ENCODE measurements at regions not wholly inside any gene's neighbourhood (a gene's known extent, or its start where the extent isn't known, plus 50 kb on each side); places are given as distances from the start of the nearest gene placed in this dataset.

GRCh38 chr10:44765299-44765698 lies 145.8 kb upstream of the TMEM72 start:
- H3F3A ChIP-seq (ENCODE audit: insufficient read depth), result no peaks in the 10 kb centered on the region
- H2AFZ ChIP-seq (ENCODE audit: low read depth, low read length, severe bottlenecking), result no peak overlapping the region
- TF ChIP-seq CTCF (IDR thresholded peaks at IDR 0.05; ENCODE audit: insufficient read depth, low read length, poor library complexity, severe bottlenecking) (no peak), EZH2phosphoT487 (conservative IDR thresholded peaks at IDR 0.05; ENCODE audit: low read length) (no peak)
- H3K27me3 ChIP-seq (ENCODE audit: low read length), result no peaks in the 10 kb centered on the region
- H3K9ac ChIP-seq (ENCODE audit: low read length), result no peak overlapping the region
- no peak overlapping the region for H3K4me3 ChIP-seq (ENCODE audit: insufficient read depth, low read length, poor library complexity, severe bottlenecking)
- no peaks in the 10 kb centered on the region for H3K9me2 ChIP-seq (replicated peaks; ENCODE audit: insufficient read depth, low read length)
- H3K27ac ChIP-seq (ENCODE audit: low read depth, low read length), result no peak overlapping the region
- H3K79me2 ChIP-seq (ENCODE audit: insufficient read depth, low read length), result no peaks in the 10 kb centered on the region
- H3K9me3 ChIP-seq (ENCODE audit: insufficient read depth, low read length), result no peaks in the 10 kb centered on the region
- no peaks in the 10 kb centered on the region for H4K20me1 ChIP-seq (ENCODE audit: low read depth, low read length)
- H3K4me2 ChIP-seq (ENCODE audit: low read depth, low read length, poor library complexity, severe bottlenecking), result no peak overlapping the region
- no peaks in the 10 kb centered on the region for H3K36me3 ChIP-seq (ENCODE audit: low read length)

GRCh38 chr10:44766631-44767030 lies 144.5 kb upstream of the TMEM72 start:
- H3K9ac ChIP-seq (ENCODE audit: low read length), result no peak overlapping the region
- H3F3A ChIP-seq (ENCODE audit: insufficient read depth), result no peaks in the 10 kb centered on the region
- no peak overlapping the region for H3K4me3 ChIP-seq (ENCODE audit: insufficient read depth, low read length, poor library complexity, severe bottlenecking)
- no peak overlapping the region for H3K27ac ChIP-seq (ENCODE audit: low read depth, low read length)
- no peaks in the 10 kb centered on the region for H3K36me3 ChIP-seq (ENCODE audit: low read length)
- H3K79me2 ChIP-seq (ENCODE audit: insufficient read depth, low read length), result no peaks in the 10 kb centered on the region
- no peaks in the 10 kb centered on the region for H3K27me3 ChIP-seq (ENCODE audit: low read length)
- no peak for TF ChIP-seq CTCF (IDR thresholded peaks at IDR 0.05; ENCODE audit: insufficient read depth, low read length, poor library complexity, severe bottlenecking)
- TF ChIP-seq EZH2phosphoT487 (conservative IDR thresholded peaks at IDR 0.05; ENCODE audit: low read length), result no peak
- H2AFZ ChIP-seq (ENCODE audit: low read depth, low read length, severe bottlenecking), result no peak overlapping the region
- no peaks in the 10 kb centered on the region for H3K9me3 ChIP-seq (ENCODE audit: insufficient read depth, low read length)
- H3K4me2 ChIP-seq (ENCODE audit: low read depth, low read length, poor library complexity, severe bottlenecking), result no peak overlapping the region
- no peaks in the 10 kb centered on the region for H4K20me1 ChIP-seq (ENCODE audit: low read depth, low read length)
- no peaks in the 10 kb centered on the region for H3K9me2 ChIP-seq (replicated peaks; ENCODE audit: insufficient read depth, low read length)

- Histone ChIP-seq H3K4me3 (ENCODE audit: insufficient read depth, low read length, poor library complexity, severe bottlenecking) (no peak overlapping the region), H4K20me1 (ENCODE audit: low read depth, low read length) (no peaks in the 10 kb centered on the region), H3K9me3 (ENCODE audit: insufficient read depth, low read length) (no peaks in the 10 kb centered on the region), H3K27ac (ENCODE audit: low read depth, low read length) (no peak overlapping the region), H3K4me2 (ENCODE audit: low read depth, low read length, poor library complexity, severe bottlenecking) (no peak overlapping the region), H3K9ac (ENCODE audit: low read length) (no peak overlapping the region), H3K79me2 (ENCODE audit: insufficient read depth, low read length) (no peaks in the 10 kb centered on the region), H3F3A (ENCODE audit: insufficient read depth) (no peaks in the 10 kb centered on the region), H3K36me3 (ENCODE audit: low read length) (no peaks in the 10 kb centered on the region), H3K27me3 (ENCODE audit: low read length) (no peaks in the 10 kb centered on the region), H3K9me2 (replicated peaks; ENCODE audit: insufficient read depth, low read length) (no peaks in the 10 kb centered on the region), H2AFZ (ENCODE audit: low read depth, low read length, severe bottlenecking) (no peak overlapping the region)
- TF ChIP-seq CTCF (IDR thresholded peaks at IDR 0.05; ENCODE audit: insufficient read depth, low read length, poor library complexity, severe bottlenecking) (no peak), EZH2phosphoT487 (conservative IDR thresholded peaks at IDR 0.05; ENCODE audit: low read length) (no peak)
These were observed 141.7 kb upstream of the TMEM72 start for GRCh38 chr10:44769450-44769849.
